GM12878 (cell line): ENCODE measurements at regions not wholly inside any gene's neighbourhood (a gene's known extent, or its start where the extent isn't known, plus 50 kb on each side); places are given as distances from the start of the nearest gene placed in this dataset.

Source experiments
- ATAC-seq: fragments of 200-7000 bp; cut with Tn5 transposase; 3 replicates; pipeline ENCODE4 v1.9.1; 2020; ENCODE audit warnings: mild to moderate bottlenecking, moderate library complexity
- BruUV-seq: library from RNA; stranded (reverse); fragments of 400-500 nt; replicated peaks from 2 replicates; lab custom pipeline; 2021; lab: Mats Ljungman, UMichigan
- CTCF ChIA-PET: fragments of 300-600 bp; sonication (Branson Sonifier 250); formaldehyde crosslinking; extraction: SDS; loops from one replicate; lab custom pipeline; 2021; ENCODE audit warnings: inconsistent platforms; lab: Yijun Ruan, JAX
- POLR2A ChIA-PET: fragments of 350-600 bp; formaldehyde crosslinking; extraction: SDS; loops from one replicate; lab custom pipeline; 2021; ENCODE audit warnings: inconsistent platforms; lab: Charles Lee
- RAD21 ChIA-PET: fragments of 300-600 bp; sonication (Branson Sonifier 250); formaldehyde crosslinking; loops from one replicate; lab custom pipeline; 2023; ENCODE audit warnings: antibody characterized with exemption; ENCODE audit not compliant: unreplicated experiment; lab: Charles Lee
- SMC1A ChIA-PET: fragments of 300-600 bp; sonication (Branson Sonifier 250); formaldehyde crosslinking; loops from one replicate; lab custom pipeline; 2023; ENCODE audit not compliant: unreplicated experiment, uncharacterized antibody; lab: Charles Lee
- DNase-seq: peaks from one replicate; pipeline ENCODE4 v3.0.0-alpha.2; 2011; ENCODE audit warnings: low read depth, low spot score
- FAIRE-seq: peaks from 3 replicates; lab custom pipeline; 2011; peaks lifted over from hg19 to GRCh38; lab: Jason Lieb, UNC
- H2AFZ ChIP-seq: 2 replicates; pipeline ENCODE4 v1.6.0; 2011; ENCODE audit warnings: low read depth, low read length, control low read depth; ENCODE audit not compliant: control insufficient read depth
- H3K27ac ChIP-seq: 2 replicates; pipeline ENCODE4 v1.5.1; 2011; ENCODE audit warnings: control low read depth; ENCODE audit not compliant: control insufficient read depth, insufficient read depth
- H3K27me3 ChIP-seq, 2 experiments: replicated peaks in 1 of 2; 2 replicates each; pipeline versions ENCODE4 v1.6.0 to v1.6.1; 2011; ENCODE audit warnings: low read length in 1 of 2; ENCODE audit not compliant: control insufficient read depth in 2 of 2, insufficient read depth in 2 of 2
- H3K36me3 ChIP-seq, 2 experiments: 2 replicates each; pipeline ENCODE4 v1.5.1; 2011; ENCODE audit warnings: low read length in 1 of 2; ENCODE audit not compliant: control insufficient read depth in 2 of 2, insufficient read depth in 2 of 2
- H3K4me1 ChIP-seq: 2 replicates; pipeline ENCODE4 v1.6.1; 2011; ENCODE audit warnings: mild to moderate bottlenecking, low read length, moderate library complexity, mixed read lengths; ENCODE audit not compliant: control insufficient read depth, insufficient read depth
- H3K4me2 ChIP-seq: 2 replicates; pipeline ENCODE4 v1.6.0; 2011; ENCODE audit warnings: control low read depth; ENCODE audit not compliant: control insufficient read depth, insufficient read depth
- H3K4me3 ChIP-seq: fragments of 200-600 bp; sonication (generic); 2 replicates; pipeline ENCODE4 v1.5.1; 2016
- H3K79me2 ChIP-seq: 2 replicates; pipeline ENCODE4 v1.6.0; 2011; ENCODE audit warnings: low read length; ENCODE audit not compliant: control insufficient read depth, insufficient read depth
- H3K9ac ChIP-seq: 2 replicates; pipeline ENCODE4 v1.8.0; 2011; ENCODE audit warnings: low read length, control low read depth, mixed read lengths; ENCODE audit not compliant: control insufficient read depth, insufficient read depth
- H3K9me3 ChIP-seq: replicated peaks from 3 replicates; pipeline ENCODE4 v1.5.1; 2011; ENCODE audit warnings: mild to moderate bottlenecking, low read length; ENCODE audit not compliant: control insufficient read depth, insufficient read depth
- H4K20me1 ChIP-seq: 2 replicates; pipeline ENCODE4 v1.6.0; 2011; ENCODE audit not compliant: control insufficient read depth, insufficient read depth
- ATF7 ChIP-seq: fragments of 450-650 bp; IDR thresholded peaks from 2 replicates; pipeline ENCODE4 v1.6.1; 2016; ENCODE audit warnings: low read depth, mild to moderate bottlenecking
- CUX1 ChIP-seq: IDR thresholded peaks from 2 replicates; pipeline ENCODE4 v1.6.1; 2012; ENCODE audit warnings: improper control_type of control experiment, low read depth, low read length; ENCODE audit not compliant: insufficient replicate concordance
- EED ChIP-seq: sonication (generic); IDR thresholded peaks from 2 replicates; pipeline ENCODE4 v1.6.1; 2016; ENCODE audit warnings: antibody characterized with exemption, low read depth
- GABPA ChIP-seq: IDR thresholded peaks from 2 replicates; pipeline ENCODE4 v1.6.1; 2014; ENCODE audit warnings: antibody characterized with exemption, low read depth, mild to moderate bottlenecking, inconsistent platforms
- HDAC6 ChIP-seq: fragments of 200-600 bp; sonication (generic); IDR thresholded peaks from one replicate; pipeline ENCODE4 v1.8.0; 2017; ENCODE audit warnings: antibody characterized with exemption; ENCODE audit not compliant: unreplicated experiment
- KAT2A ChIP-seq: conservative IDR thresholded peaks from 2 replicates; pipeline ENCODE4 v1.6.1; 2011; ENCODE audit warnings: low read depth, low read length; ENCODE audit not compliant: control insufficient read depth
- KLF5 ChIP-seq: fragments of 450-650 bp; IDR thresholded peaks from 2 replicates; pipeline ENCODE4 v1.6.1; 2014; ENCODE audit warnings: mild to moderate bottlenecking; ENCODE audit not compliant: partially characterized antibody
- MLLT1 ChIP-seq: fragments of 450-650 bp; IDR thresholded peaks from 2 replicates; pipeline ENCODE4 v1.6.1; 2016; ENCODE audit warnings: mild to moderate bottlenecking
- RUNX3 ChIP-seq: IDR thresholded peaks from 2 replicates; pipeline ENCODE4 v1.6.1; 2012; ENCODE audit warnings: low read length, inconsistent platforms
- SMAD1 ChIP-seq: fragments of 450-650 bp; IDR thresholded peaks from 2 replicates; pipeline ENCODE4 v1.6.1; 2018; ENCODE audit warnings: mild to moderate bottlenecking, low read depth; ENCODE audit not compliant: partially characterized antibody
- TARDBP ChIP-seq: IDR thresholded peaks from 2 replicates; pipeline ENCODE4 v1.6.1; 2016; ENCODE audit warnings: borderline replicate concordance
- TBL1XR1 ChIP-seq: IDR thresholded peaks from 2 replicates; pipeline ENCODE4 v1.6.1; 2012; ENCODE audit warnings: low read depth, low read length, improper control_type of control experiment
- ZBTB40 ChIP-seq: fragments of 450-650 bp; IDR thresholded peaks from 2 replicates; pipeline ENCODE4 v1.6.1; 2016; ENCODE audit warnings: mild to moderate bottlenecking, moderate library complexity, borderline replicate concordance
- WGBS: methylation state at CpG from one replicate; pipeline ENCODE4 v1.1.6; 2016; ENCODE audit warnings: low lambda C conversion rate; ENCODE audit not compliant: insufficient replicate concordance, insufficient coverage; ENCODE audit errors: missing lambda C conversion rate; 5-methylcytosine and 5-hydroxymethylcytosine counted together
- in situ Hi-C: fragments of 300-500 bp; cut with MboI; formaldehyde crosslinking; loops from 9 replicates; pipeline ENCODE4 v1.14.3; 2018; ENCODE audit warnings: mixed read lengths
- intact Hi-C: fragments of 100-400 bp; cut with micrococcal nuclease; formaldehyde crosslinking; loops from one replicate; pipeline ENCODE4 v1.14.2; 2022; ENCODE audit not compliant: unreplicated experiment

- FAIRE-seq = no peak
- H3K4me3 ChIP-seq = no peak overlapping the region
- H3K27ac ChIP-seq = no peak overlapping the region
- CTCF ChIA-PET = no interaction called here
- RAD21 ChIA-PET = no interaction called here
- H3K27me3 ChIP-seq = no peaks in the 10 kb centered on the region
- H3K36me3 ChIP-seq = no peaks in the 10 kb centered on the region
- no peaks in the 10 kb centered on the region for H3K4me1 ChIP-seq
- POLR2A ChIA-PET = no interaction called here
- no peak overlapping the region for H3K4me2 ChIP-seq
- DNase-seq = no peak
- SMC1A ChIA-PET = no interaction called here
- BruUV-seq = no TSS peak
- WGBS = 2% methylated on average over 3 of the region's 3 CpGs
- ATAC-seq = no peak
- no peak overlapping the region for H3K9ac ChIP-seq
- no peaks in the 10 kb centered on the region for H3K79me2 ChIP-seq
- in situ Hi-C loops = no loop called here
- H4K20me1 ChIP-seq = no peaks in the 10 kb centered on the region
- H2AFZ ChIP-seq = no peak overlapping the region
- intact Hi-C loops = no loop called here
- H3K9me3 ChIP-seq = no peaks in the 10 kb centered on the region
- TF ChIP-seq CUX1 (no peak), EED (no peak), MLLT1 (no peak), RUNX3 (no peak), ATF7 (no peak), HDAC6 (no peak), ZBTB40 (no peak), KAT2A (no peak), GABPA (no peak), TBL1XR1 (no peak), KLF5 (no peak), SMAD1 (no peak), TARDBP (no peak)
Measured at GRCh38 chr10:130492266-130492934, 356.2 kb downstream of the GLRX3 start.
